ENCODE measurements at regions not wholly inside any gene's neighbourhood (a gene's known extent, or its start where the extent isn't known, plus 50 kb on each side); places are given as distances from the start of the nearest gene placed in this dataset.

DNA sequence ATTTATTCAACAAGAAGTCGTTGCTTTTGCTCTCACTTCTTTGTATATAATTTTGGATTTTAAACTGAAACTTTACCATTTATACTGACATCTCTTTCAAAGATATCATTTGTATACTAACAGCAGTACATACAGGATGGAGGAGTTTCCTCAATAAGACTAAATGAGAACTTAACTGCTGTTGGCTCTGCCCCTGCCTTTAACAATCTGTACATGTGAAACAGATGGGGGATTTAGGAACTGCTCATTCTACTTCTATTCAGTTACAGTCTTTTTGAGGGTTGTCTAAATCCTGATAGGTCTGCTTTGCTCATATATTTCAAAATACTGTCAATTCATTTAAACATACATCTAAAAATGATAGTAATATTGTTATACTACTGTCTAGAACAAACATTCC, 663.2 kb downstream of the ADGRL2 start:
- no peaks in the 10 kb centered on the region for H3K9me3 ChIP-seq
- H3K4me1 ChIP-seq, result peaks cover 0 to 18% (median 3%) of the 10 kb centered on the region in 4 donors
- intact Hi-C loops (cut with DNase I), result no loop called here
- no peak overlapping the region for H3K4me3 ChIP-seq
- no peaks in the 10 kb centered on the region for H3K27me3 ChIP-seq
- H3K36me3 ChIP-seq, result no peaks in the 10 kb centered on the region
- no peak overlapping the region for H3K27ac ChIP-seq
- ATAC-seq, result no peak
- no peak for TF ChIP-seq POLR2A (IDR thresholded peaks at IDR 0.05)
- TF ChIP-seq, protein P1, sequence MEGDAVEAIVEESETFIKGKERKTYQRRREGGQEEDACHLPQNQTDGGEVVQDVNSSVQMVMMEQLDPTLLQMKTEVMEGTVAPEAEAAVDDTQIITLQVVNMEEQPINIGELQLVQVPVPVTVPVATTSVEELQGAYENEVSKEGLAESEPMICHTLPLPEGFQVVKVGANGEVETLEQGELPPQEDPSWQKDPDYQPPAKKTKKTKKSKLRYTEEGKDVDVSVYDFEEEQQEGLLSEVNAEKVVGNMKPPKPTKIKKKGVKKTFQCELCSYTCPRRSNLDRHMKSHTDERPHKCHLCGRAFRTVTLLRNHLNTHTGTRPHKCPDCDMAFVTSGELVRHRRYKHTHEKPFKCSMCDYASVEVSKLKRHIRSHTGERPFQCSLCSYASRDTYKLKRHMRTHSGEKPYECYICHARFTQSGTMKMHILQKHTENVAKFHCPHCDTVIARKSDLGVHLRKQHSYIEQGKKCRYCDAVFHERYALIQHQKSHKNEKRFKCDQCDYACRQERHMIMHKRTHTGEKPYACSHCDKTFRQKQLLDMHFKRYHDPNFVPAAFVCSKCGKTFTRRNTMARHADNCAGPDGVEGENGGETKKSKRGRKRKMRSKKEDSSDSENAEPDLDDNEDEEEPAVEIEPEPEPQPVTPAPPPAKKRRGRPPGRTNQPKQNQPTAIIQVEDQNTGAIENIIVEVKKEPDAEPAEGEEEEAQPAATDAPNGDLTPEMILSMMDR (IDR thresholded peaks at IDR 0.05), result no peak
- DNase-seq, result no peak
- WGBS (ENCODE audit: insufficient coverage, low coverage, low lambda C conversion rate, missing lambda C conversion rate), result 47% methylated on average over 1 of the region's 1 CpG

DNA sequence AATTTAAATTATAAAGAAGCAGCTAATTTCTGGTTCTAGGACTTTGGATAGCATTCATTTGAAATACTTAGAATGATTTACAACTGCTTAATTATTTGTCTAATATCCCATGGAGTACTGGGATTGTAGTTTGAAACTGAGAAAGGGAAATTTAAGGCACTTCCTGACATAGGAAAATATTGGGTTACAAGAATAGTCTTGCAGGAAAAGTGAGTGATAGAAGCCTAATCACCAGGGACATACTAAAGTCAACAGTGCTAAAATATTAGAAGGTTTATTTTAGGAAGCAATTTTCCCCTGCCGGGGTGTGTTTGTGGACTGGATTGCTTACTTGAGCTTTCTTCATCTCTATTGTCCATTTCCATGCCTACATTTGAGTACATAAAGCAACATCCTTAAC, 661.6 kb downstream of the ADGRL2 start:
- Histone ChIP-seq H3K36me3 (no peaks in the 10 kb centered on the region), H3K27ac (no peak overlapping the region), H3K27me3 (no peaks in the 10 kb centered on the region), H3K9me3 (no peaks in the 10 kb centered on the region), H3K4me1 (peaks cover 0 to 18% (median 3%) of the 10 kb centered on the region in 4 donors), H3K4me3 (no peak overlapping the region)
- TF ChIP-seq POLR2A (IDR thresholded peaks at IDR 0.05), result no peak
- TF ChIP-seq, protein P1 (IDR thresholded peaks at IDR 0.05), result no peak
- intact Hi-C loops (cut with DNase I), result no loop called here
- ATAC-seq (no peak), DNase-seq (no peak)
- WGBS (ENCODE audit: insufficient coverage, low coverage, low lambda C conversion rate, missing lambda C conversion rate), result 40% methylated on average over 1 of the region's 1 CpG

DNA sequence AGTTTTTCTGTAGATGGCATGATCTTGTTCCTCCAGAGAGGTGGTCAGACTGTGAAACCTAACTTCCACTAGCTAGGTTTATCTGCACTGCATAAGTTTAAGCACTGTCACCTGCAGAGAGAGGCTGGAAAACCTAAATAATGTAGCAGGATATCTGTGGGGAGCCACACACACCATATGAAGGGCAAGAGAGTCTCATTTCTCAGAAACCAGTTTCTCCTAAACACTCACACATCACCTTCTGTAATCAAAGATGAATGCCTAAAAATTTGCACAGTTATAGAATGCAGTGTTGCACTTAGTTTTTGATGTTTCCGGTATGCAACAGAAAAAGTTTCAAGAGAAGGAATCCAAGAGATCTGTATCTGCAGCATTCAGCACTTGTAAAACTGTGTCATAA, 654.6 kb downstream of the ADGRL2 start:
- 71% methylated on average over 1 of the region's 1 CpG for WGBS (ENCODE audit: insufficient coverage, low coverage, low lambda C conversion rate, missing lambda C conversion rate)
- Histone ChIP-seq H3K27me3 (no peaks in the 10 kb centered on the region), H3K27ac (no peak overlapping the region), H3K9me3 (no peaks in the 10 kb centered on the region), H3K4me3 (no peak overlapping the region), H3K4me1 (no peaks in the 10 kb centered on the region), H3K36me3 (no peaks in the 10 kb centered on the region)
- no peak for ATAC-seq
- intact Hi-C loops (cut with DNase I), result no loop called here
- DNase-seq, result no peak
- no peak for TF ChIP-seq POLR2A (IDR thresholded peaks at IDR 0.05)
- TF ChIP-seq, protein P1 (IDR thresholded peaks at IDR 0.05), result no peak

DNA sequence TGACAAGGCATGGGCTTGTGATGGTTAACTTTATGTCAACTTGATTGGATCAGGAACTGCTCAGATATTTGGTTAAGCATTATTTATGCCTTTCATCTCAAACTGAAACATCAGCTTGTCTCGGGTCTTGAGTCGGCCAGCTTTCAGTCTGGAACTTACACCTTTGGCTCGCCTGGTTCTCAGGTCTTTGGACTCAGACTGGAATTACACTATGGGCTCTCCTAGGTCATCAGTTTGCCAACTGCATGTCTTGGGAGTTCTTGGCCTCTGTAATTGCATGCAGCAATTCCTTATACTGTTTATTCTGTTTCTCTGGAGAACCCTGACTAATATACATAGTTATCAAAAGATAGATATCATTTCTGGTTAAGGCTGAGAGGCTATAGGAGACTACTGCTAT, 653.7 kb downstream of the ADGRL2 start:
- Histone ChIP-seq H3K27me3 (no peaks in the 10 kb centered on the region), H3K27ac (no peak overlapping the region), H3K36me3 (no peaks in the 10 kb centered on the region), H3K4me3 (no peak overlapping the region), H3K9me3 (no peaks in the 10 kb centered on the region), H3K4me1 (no peaks in the 10 kb centered on the region)
- 94% methylated on average over 2 of the region's 3 CpGs for WGBS (ENCODE audit: insufficient coverage, low coverage, low lambda C conversion rate, missing lambda C conversion rate)
- TF ChIP-seq, protein P1 (IDR thresholded peaks at IDR 0.05), result no peak
- TF ChIP-seq POLR2A (IDR thresholded peaks at IDR 0.05), result no peak
- DNase-seq (no peak), ATAC-seq (no peak)
- intact Hi-C loops (cut with DNase I), result no loop called here

Data from right lobe of liver (tissue), 6 donors.